Lower leg skin (tissue), 4 donors: ENCODE measurements at regions not wholly inside any gene's neighbourhood (a gene's known extent, or its start where the extent isn't known, plus 50 kb on each side); places are given as distances from the start of the nearest gene placed in this dataset.

Experiments used
- DNase-seq, 2 donors: peaks; one replicate each; pipeline ENCODE4 v3.0.0-alpha.2; 2019; ENCODE audit warnings: low spot score in 2 of 2
- H3K4me3 ChIP-seq: fragments of 200-600 bp; sonication (generic); 2 replicates; pipeline ENCODE4 v1.5.1; 2017; ENCODE audit warnings: mild to moderate bottlenecking, low read depth; ENCODE audit not compliant: poor library complexity, severe bottlenecking
- CTCF ChIP-seq, 3 donors: fragments of 450-650 bp; IDR thresholded peaks; one replicate each; pipeline ENCODE4 v1.5.1; 2016; ENCODE audit warnings: antibody characterized with exemption in 3 of 3, mild to moderate bottlenecking in 3 of 3, moderate library complexity in 2 of 3
- POLR2A ChIP-seq, 2 donors: fragments of 450-650 bp; IDR thresholded peaks; one replicate each; pipeline ENCODE4 v1.6.1; 2016 to 2017; ENCODE audit warnings: antibody characterized with exemption in 2 of 2, mild to moderate bottlenecking in 1 of 2, moderate library complexity in 1 of 2
- WGBS, 2 donors: methylation state at CpG; one replicate each; pipeline ENCODE4 v1.1.5; 2018; 5-methylcytosine and 5-hydroxymethylcytosine counted together
- intact Hi-C: fragments of 100-400 bp; cut with DNase I; formaldehyde crosslinking; loops from one replicate; pipeline ENCODE4 v1.15.0; 2023; ENCODE audit warnings: low total_unique reads

- H3K4me3 ChIP-seq, result no peak overlapping the region
- intact Hi-C loops, result no loop called here
- WGBS, 2 donors, result 85 to 92% methylated on average over 4 of the region's 4 CpGs
- no peak for DNase-seq
- TF ChIP-seq CTCF (IDR thresholded peaks at IDR 0.05) (no peak), POLR2A (IDR thresholded peaks at IDR 0.05) (no peak)
Observed at GRCh38 chr6:131451321-131452144, 121.5 kb upstream of the ARG1 start.

- DNase-seq, result no peak
- no peak overlapping the region for H3K4me3 ChIP-seq
- intact Hi-C loops, result no loop called here
- 34 to 40% methylated on average over 2 of the region's 2 CpGs for WGBS, 2 donors
- no peak for TF ChIP-seq POLR2A (IDR thresholded peaks at IDR 0.05)
- TF ChIP-seq CTCF (IDR thresholded peaks at IDR 0.05), result no peak
Observed at GRCh38 chr6:131453803-131454202, 119.2 kb upstream of the ARG1 start.

DNA sequence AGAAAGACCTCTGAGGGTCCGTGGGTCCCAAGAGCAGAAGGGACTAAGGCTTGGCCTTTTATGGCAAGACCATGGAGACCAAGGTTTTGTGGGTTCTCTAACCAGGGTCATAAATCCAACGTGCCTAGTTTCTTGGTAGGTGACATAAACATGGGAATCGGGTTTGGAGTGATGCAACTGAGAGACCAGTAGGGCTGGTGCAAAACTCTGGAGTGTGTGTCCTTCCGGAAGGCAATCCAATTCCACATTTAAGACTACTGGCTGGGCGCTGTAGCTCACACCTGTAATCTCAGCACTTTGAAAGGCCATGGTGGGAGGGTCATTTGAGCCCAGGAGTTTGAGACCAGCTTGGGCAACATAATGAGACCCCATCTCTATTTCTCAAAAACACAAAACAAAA is 116.5 kb upstream of the ARG1 start:
- DNase-seq, result no peak
- TF ChIP-seq POLR2A (IDR thresholded peaks at IDR 0.05), result no peak
- TF ChIP-seq CTCF (IDR thresholded peaks at IDR 0.05), result no peak
- 63 to 71% methylated on average over 5 of the region's 5 CpGs for WGBS, 2 donors
- intact Hi-C loops, result no loop called here
- H3K4me3 ChIP-seq, result no peak overlapping the region

- intact Hi-C loops, result no loop called here
- H3K4me3 ChIP-seq, result no peak overlapping the region
- TF ChIP-seq CTCF (IDR thresholded peaks at IDR 0.05), result no peak
- TF ChIP-seq POLR2A (IDR thresholded peaks at IDR 0.05), result no peak
- no peak for DNase-seq
Observed at GRCh38 chr6:131459005-131459404, 114.0 kb upstream of the ARG1 start.

DNA sequence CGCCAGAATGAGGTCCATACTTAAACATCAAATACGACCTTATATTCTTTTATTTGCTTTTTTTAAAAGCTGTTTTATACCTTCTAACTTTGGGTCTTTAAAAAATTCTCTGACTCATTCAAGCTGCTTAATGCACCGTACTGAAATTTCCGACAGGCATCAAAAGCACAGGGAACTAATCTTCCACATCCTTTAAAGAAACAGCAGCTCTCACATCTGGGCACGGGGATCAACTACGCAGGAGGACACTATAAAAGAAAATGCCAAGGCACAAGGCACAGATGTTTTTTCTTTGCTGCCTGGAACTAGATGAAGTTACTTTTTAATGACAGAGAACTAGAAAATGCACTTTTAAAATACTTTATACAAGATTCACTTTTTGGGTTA is 112.4 kb upstream of the ARG1 start:
- TF ChIP-seq POLR2A (IDR thresholded peaks at IDR 0.05) (no peak), CTCF (IDR thresholded peaks at IDR 0.05) (no peak)
- 20 to 25% methylated on average over 6 of the region's 6 CpGs for WGBS, 2 donors
- DNase-seq, result no peak
- intact Hi-C loops, result no loop called here
- no peak overlapping the region for H3K4me3 ChIP-seq

GRCh38 chr6:131469130-131469529 is 103.9 kb upstream of the ARG1 start:
- H3K4me3 ChIP-seq, result no peak overlapping the region
- TF ChIP-seq POLR2A (IDR thresholded peaks at IDR 0.05) (no peak), CTCF (IDR thresholded peaks at IDR 0.05) (no peak)
- DNase-seq, result no peak
- intact Hi-C loops, result no loop called here
- 39 to 63% methylated on average over 2 of the region's 2 CpGs for WGBS, 2 donors
